ENCODE measurements at regions not wholly inside any gene's neighbourhood (a gene's known extent, or its start where the extent isn't known, plus 50 kb on each side); places are given as distances from the start of the nearest gene placed in this dataset.

DNA sequence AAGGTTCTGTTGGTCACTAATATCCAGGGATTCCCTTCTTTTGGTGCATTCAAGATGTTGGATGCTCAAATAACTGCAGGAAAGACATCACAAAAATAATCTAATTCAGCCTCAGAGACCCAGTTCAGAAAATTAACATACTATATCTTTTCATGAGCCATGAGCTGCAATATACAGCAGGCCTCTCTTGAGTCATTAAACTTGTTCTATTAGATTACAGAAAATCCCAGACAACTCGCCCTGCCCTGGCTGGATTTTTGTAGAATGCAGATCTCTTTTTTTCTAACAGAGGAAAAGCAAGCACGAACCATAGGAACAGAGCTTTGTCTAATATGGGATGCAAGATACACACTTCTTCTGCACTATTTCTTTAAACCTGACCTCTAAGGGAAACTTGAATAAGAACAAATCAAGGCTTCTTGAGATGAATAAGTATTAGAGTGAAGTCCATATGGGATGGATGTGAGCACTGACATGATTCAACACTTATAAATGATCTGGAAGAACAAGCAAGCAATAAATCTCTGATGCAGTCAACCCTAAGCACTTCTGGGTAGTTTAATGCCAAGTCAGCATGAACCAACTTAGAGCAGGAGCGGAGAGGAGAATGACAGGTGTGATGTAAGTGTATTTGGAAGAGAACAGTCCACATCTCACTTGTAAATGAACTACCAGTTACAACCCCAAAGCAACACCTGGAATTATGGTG, 70.7 kb upstream of the GNAO1 start:
- TF ChIP-seq, protein P1, sequence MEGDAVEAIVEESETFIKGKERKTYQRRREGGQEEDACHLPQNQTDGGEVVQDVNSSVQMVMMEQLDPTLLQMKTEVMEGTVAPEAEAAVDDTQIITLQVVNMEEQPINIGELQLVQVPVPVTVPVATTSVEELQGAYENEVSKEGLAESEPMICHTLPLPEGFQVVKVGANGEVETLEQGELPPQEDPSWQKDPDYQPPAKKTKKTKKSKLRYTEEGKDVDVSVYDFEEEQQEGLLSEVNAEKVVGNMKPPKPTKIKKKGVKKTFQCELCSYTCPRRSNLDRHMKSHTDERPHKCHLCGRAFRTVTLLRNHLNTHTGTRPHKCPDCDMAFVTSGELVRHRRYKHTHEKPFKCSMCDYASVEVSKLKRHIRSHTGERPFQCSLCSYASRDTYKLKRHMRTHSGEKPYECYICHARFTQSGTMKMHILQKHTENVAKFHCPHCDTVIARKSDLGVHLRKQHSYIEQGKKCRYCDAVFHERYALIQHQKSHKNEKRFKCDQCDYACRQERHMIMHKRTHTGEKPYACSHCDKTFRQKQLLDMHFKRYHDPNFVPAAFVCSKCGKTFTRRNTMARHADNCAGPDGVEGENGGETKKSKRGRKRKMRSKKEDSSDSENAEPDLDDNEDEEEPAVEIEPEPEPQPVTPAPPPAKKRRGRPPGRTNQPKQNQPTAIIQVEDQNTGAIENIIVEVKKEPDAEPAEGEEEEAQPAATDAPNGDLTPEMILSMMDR (IDR thresholded peaks at IDR 0.05; ENCODE audit: extremely low read depth, insufficient read depth, missing control alignments), result no peak
- in situ Hi-C loops (cut with MboI; ENCODE audit: low pct_unique_long_range_greater_than_20kb, low sequenced_read_pairs, unreplicated experiment), result no loop called here
- no peak for DNase-seq (ENCODE audit: low spot score)

DNA sequence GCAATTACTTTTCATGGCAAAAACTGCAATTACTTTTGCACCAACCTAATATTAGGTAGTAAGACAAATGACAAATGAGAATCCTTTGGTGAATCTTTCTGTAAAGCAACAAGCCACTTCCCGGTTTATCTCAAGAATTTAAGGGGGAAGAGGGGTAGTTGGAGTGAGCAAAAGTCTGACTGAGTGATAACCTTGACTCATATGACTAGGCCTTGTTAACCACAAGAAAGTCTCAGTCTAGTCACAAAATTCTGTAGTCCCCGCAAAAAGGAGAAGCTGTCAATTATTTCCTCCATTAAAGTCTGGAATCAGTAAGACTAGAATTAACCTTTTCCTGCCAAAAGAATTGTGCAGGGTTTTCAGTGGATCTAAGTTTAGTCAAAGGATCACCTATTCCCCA, 72.2 kb upstream of the GNAO1 start:
- in situ Hi-C loops (cut with MboI; ENCODE audit: low pct_unique_long_range_greater_than_20kb, low sequenced_read_pairs, unreplicated experiment), result no loop called here
- TF ChIP-seq, protein P1 (IDR thresholded peaks at IDR 0.05; ENCODE audit: extremely low read depth, insufficient read depth, missing control alignments), result no peak
- no peak for DNase-seq (ENCODE audit: low spot score)

GRCh38 chr16:56116577-56116964, 74.7 kb upstream of the GNAO1 start:
- in situ Hi-C loops (cut with MboI; ENCODE audit: low pct_unique_long_range_greater_than_20kb, low sequenced_read_pairs, unreplicated experiment), result no loop called here
- DNase-seq (ENCODE audit: low spot score), result no peak
- TF ChIP-seq, protein P1 (IDR thresholded peaks at IDR 0.05; ENCODE audit: extremely low read depth, insufficient read depth, missing control alignments), result no peak

- no peak for DNase-seq (ENCODE audit: low spot score)
- TF ChIP-seq, protein P1 (IDR thresholded peaks at IDR 0.05; ENCODE audit: extremely low read depth, insufficient read depth, missing control alignments), result no peak
- in situ Hi-C loops (cut with MboI; ENCODE audit: low pct_unique_long_range_greater_than_20kb, low sequenced_read_pairs, unreplicated experiment), result no loop called here
These were observed 75.3 kb upstream of the GNAO1 start for GRCh38 chr16:56115817-56116576.

- TF ChIP-seq, protein P1 (IDR thresholded peaks at IDR 0.05; ENCODE audit: extremely low read depth, insufficient read depth, missing control alignments), result no peak
- DNase-seq (ENCODE audit: low spot score), result no peak
- in situ Hi-C loops (cut with MboI; ENCODE audit: low pct_unique_long_range_greater_than_20kb, low sequenced_read_pairs, unreplicated experiment), result no loop called here
These were observed 78.1 kb upstream of the GNAO1 start for GRCh38 chr16:56113223-56113622.

GRCh38 chr16:56111100-56111499, 80.2 kb upstream of the GNAO1 start:
- no peak for DNase-seq (ENCODE audit: low spot score)
- in situ Hi-C loops (cut with MboI; ENCODE audit: low pct_unique_long_range_greater_than_20kb, low sequenced_read_pairs, unreplicated experiment), result no loop called here

More at GRCh38 chr16:56111100-56111499, 80.2 kb upstream of the GNAO1 start:
- TF ChIP-seq, protein P1 (IDR thresholded peaks at IDR 0.05; ENCODE audit: extremely low read depth, insufficient read depth, missing control alignments), result no peak

All from GM13977 (cell line).